GM19025 (cell line): ENCODE measurements at regions not wholly inside any gene's neighbourhood (a gene's known extent, or its start where the extent isn't known, plus 50 kb on each side); places are given as distances from the start of the nearest gene placed in this dataset.
"Not testable (repeated sequence)": the region's sequence is repeated elsewhere in the genome, so short reads cannot be mapped to it uniquely, and the experiment has no call there.

Experiments used
- ATAC-seq: cut with Tn5 transposase; IDR thresholded peaks from one replicate; pipeline ENCODE4 v1.9.1; 2021; ENCODE audit warnings: mild to moderate bottlenecking, low read depth, moderate library complexity; ENCODE audit not compliant: unreplicated experiment

- ATAC-seq, result no peak
Measured at GRCh38 chr14:71451501-71451900, 480.7 kb upstream of the RGS6 start.

GRCh38 chr14:71452539-71452938 lies 479.7 kb upstream of the RGS6 start:
- ATAC-seq, result no peak

- no peak for ATAC-seq
Measured at GRCh38 chr14:71452987-71453386, 479.2 kb upstream of the RGS6 start.

- no peak for ATAC-seq
Measured at GRCh38 chr14:71454010-71454409, 478.2 kb upstream of the RGS6 start.

- ATAC-seq, result no peak
Measured at GRCh38 chr14:71454513-71455332, 477.5 kb upstream of the RGS6 start.

GRCh38 chr14:71460091-71460490 lies 472.1 kb upstream of the RGS6 start:
- ATAC-seq, result no peak

GRCh38 chr14:71461617-71462016 lies 470.6 kb upstream of the RGS6 start:
- ATAC-seq, result not testable (repeated sequence)

GRCh38 chr14:71463807-71464206 lies 468.4 kb upstream of the RGS6 start:
- no peak for ATAC-seq

GRCh38 chr14:71464840-71465239 lies 467.4 kb upstream of the RGS6 start:
- ATAC-seq, result no peak

- ATAC-seq, result no peak
Measured at GRCh38 chr14:71465316-71465715, 466.9 kb upstream of the RGS6 start.

- no peak for ATAC-seq
Measured at GRCh38 chr14:71466251-71466650, 466.0 kb upstream of the RGS6 start.

- no peak for ATAC-seq
Measured at GRCh38 chr14:71466946-71467345, 465.3 kb upstream of the RGS6 start.

GRCh38 chr14:71467361-71467811 lies 464.8 kb upstream of the RGS6 start:
- ATAC-seq, result no peak

GRCh38 chr14:71468701-71469100 lies 463.5 kb upstream of the RGS6 start:
- ATAC-seq, result no peak

- ATAC-seq, result no peak
Measured at GRCh38 chr14:71469643-71470335, 462.4 kb upstream of the RGS6 start.

- no peak for ATAC-seq
Measured at GRCh38 chr14:71471634-71472355, 460.4 kb upstream of the RGS6 start.

- ATAC-seq, result no peak
Measured at GRCh38 chr14:71472356-71473340, 459.6 kb upstream of the RGS6 start.

- ATAC-seq, result no peak
Measured at GRCh38 chr14:71473843-71474242, 458.4 kb upstream of the RGS6 start.

- no peak for ATAC-seq
Measured at GRCh38 chr14:71474301-71475265, 457.6 kb upstream of the RGS6 start.
